ENCODE measurements at regions not wholly inside any gene's neighbourhood (a gene's known extent, or its start where the extent isn't known, plus 50 kb on each side); places are given as distances from the start of the nearest gene placed in this dataset.
"Not testable (repeated sequence)": the region's sequence is repeated elsewhere in the genome, so short reads cannot be mapped to it uniquely, and the experiment has no call there.

DNA sequence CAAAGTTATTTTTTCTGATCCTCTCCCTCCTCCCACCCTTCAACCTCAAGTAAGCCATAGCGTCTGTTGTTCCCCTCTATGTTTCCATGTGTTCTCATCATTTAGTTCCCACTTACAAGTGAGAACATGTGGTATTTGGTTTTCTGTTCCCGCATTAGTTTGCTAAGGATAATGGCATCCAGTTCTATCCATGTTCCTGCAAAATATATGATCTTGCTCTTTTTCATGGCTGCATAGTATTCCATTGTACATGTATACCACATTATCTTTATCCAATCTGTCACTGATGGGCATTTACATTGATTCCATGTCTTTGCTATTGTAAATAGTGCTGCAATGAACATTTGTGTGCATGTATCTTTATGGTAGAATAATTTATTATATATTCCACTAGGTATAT lies 252.0 kb upstream of the ACVR2A start:
- TF ChIP-seq, protein P1, sequence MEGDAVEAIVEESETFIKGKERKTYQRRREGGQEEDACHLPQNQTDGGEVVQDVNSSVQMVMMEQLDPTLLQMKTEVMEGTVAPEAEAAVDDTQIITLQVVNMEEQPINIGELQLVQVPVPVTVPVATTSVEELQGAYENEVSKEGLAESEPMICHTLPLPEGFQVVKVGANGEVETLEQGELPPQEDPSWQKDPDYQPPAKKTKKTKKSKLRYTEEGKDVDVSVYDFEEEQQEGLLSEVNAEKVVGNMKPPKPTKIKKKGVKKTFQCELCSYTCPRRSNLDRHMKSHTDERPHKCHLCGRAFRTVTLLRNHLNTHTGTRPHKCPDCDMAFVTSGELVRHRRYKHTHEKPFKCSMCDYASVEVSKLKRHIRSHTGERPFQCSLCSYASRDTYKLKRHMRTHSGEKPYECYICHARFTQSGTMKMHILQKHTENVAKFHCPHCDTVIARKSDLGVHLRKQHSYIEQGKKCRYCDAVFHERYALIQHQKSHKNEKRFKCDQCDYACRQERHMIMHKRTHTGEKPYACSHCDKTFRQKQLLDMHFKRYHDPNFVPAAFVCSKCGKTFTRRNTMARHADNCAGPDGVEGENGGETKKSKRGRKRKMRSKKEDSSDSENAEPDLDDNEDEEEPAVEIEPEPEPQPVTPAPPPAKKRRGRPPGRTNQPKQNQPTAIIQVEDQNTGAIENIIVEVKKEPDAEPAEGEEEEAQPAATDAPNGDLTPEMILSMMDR (IDR thresholded peaks at IDR 0.05), result not testable (repeated sequence)
- not testable (repeated sequence) for TF ChIP-seq POLR2A (IDR thresholded peaks at IDR 0.05)

Measured in testis (tissue), 2 donors.